Fibroblast of skin of back (primary cell): ENCODE measurements at regions not wholly inside any gene's neighbourhood (a gene's known extent, or its start where the extent isn't known, plus 50 kb on each side); places are given as distances from the start of the nearest gene placed in this dataset.

Experiments used
- DNase-seq: peaks from one replicate; pipeline ENCODE4 v3.0.0-alpha.2; 2013

DNA sequence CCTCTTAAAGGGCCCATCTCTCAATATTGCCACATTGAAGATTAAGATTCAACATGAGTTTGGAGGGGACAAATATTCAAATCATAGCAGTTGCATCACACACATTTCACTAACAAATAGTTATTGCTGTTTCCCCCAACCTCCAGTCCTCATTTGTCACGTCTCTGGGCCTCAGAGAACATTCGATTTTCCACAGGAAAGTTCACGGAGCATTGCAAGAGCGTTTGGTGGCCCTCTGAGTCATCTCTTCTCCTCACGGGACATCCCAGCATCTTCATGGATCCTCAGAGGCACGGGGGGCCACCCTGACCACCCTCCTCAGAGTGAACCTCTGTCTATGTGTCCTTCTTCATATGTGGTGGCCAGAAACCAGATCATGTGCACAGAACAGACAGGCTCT, 50.3 kb upstream of the CHST15 start:
- DNase-seq = no peak
